NCI-H2171 treated with DMSO at 0.1 percent for 48 hours (cell line): ENCODE measurements at regions not wholly inside any gene's neighbourhood (a gene's known extent, or its start where the extent isn't known, plus 50 kb on each side); places are given as distances from the start of the nearest gene placed in this dataset.

ENCODE experiments used
- DNase-seq: peaks from one replicate; lab custom pipeline; 2025; lab: John Stamatoyannopoulos, UW

DNA sequence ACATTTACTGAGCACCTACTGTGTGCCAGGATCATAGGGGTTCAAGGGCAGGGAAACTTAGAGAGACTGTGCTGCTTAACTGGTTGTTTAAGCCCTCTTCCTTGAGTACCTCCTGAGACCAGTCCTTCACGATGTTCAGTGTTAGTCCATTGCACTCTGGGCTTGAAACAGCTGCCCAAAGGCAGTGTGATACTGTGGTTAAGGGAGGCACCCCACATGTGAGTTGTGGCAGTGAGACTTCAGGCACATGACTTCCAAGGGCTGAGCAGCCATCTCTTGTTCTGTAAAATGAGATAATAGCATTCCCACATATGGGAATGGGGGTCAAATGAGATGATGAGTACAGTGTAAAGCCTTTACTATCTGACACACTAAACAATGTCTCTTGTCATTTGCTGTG, 75.1 kb downstream of the LINGO1 start:
- no peak for DNase-seq

DNA sequence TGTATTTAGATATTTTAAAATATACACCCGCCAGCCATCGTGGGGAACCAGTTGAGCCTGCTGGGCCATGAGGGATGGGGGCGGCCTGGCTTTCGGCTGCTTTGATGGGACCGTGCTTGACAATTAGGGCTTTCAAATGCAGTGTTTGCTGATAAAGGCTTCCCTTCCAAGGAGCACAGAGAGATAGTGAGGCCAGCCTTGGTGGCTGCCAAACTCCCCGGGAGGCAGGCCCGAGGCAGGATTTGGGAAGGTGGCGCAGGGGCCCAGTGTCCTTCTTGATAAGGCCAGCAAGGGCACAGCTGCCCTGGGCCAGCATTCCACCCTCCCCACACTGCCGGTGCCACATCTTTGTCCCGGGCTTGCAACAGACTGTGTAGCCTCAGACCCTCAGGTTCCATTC, 75.6 kb downstream of the LINGO1 start:
- no peak for DNase-seq

DNA sequence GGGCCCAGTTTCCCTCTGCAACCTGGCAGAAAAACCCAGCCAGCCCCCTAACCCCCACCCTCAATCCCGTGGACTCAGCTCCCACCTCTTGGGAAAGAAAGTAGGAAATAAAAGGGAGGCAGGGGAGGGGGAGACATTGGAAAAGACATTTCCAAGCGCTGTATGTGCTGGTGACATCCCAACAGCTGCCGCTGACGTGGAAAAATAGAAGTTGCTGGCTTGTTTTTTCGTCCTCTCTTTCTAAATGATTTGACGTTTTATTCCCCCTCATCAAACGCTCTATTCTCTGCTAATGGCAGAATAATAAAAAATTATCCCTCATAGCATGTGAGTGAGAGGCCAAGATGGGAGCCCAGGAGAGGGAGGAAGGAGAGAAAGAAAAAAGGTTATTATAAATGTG, 76.1 kb downstream of the LINGO1 start:
- DNase-seq: no peak

DNA sequence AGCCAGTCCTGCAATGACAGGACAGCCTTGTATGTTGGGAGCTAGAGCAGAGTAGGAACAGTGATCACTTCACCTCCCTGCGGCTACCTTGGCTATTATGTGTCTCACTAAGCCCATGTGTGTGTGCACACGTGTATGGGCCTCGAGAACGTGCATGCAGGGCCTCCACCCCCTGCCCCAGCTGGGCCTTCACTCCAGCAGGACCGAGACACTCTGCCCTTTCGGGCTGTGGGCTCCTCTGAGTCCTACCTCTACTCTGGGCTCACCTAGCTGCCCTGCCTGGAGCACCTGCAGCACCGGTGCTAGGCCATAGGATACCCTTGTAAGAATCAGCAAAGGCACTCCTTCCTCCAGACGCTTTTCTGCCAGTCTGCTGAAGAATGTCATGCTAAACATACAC, 77.5 kb downstream of the LINGO1 start:
- no peak for DNase-seq

DNA sequence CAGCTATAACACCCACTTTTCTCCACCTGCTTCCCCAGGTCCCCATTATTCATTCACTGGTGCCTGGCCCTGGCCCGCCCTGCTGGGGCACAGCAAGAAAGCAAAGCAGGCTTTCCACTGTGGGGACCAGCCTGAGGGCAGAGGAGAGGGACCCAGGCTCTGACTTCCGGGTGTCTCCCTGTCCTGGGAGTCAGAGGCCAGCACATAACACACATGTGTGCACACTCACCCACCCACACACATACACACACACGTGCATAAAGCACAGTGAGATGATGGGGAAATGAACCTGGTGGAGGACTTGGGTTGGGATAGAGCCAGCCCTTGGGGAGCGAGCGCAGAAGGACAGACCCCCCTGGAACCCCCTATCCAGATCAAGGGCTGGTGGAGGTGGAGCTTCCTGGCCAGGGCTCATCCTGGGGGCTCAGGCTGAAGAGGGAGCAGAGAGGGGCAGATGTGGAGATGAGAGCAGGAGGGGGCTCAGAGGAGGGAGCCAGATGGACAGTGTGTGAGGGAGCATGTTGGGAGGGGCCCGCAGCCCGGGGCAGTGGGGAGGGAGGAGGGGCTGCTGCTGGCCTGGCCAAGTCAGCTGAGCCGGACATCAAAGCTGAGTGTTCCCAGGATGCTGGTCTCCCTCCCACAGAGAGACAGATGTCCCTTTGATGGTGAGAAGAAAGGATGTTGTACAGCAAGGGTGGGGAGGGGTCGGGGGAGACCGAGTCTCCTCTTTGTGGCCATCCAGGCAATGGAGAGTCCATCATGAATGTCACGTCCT, 78.2 kb downstream of the LINGO1 start:
- DNase-seq: no peak

DNA sequence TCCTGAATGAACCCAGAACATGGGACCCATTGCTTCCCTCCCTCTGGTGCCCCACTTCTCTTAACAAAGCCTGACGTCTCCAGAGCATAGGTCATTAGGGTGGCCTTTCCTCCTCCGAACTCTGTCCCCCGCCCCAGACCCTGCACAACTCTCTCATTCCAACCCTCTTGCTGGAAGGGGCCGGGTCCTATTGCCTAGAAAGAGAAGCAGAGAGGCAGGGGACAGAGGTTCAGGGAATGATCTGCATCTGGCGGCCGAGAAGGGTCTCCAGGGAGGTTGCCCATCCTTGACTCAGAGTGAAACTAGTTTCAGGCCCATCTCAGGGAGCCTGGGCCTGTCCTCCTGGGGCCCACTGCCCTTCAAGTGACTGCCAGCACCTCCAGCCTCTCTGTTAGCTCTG, 79.0 kb downstream of the LINGO1 start:
- no peak for DNase-seq

DNA sequence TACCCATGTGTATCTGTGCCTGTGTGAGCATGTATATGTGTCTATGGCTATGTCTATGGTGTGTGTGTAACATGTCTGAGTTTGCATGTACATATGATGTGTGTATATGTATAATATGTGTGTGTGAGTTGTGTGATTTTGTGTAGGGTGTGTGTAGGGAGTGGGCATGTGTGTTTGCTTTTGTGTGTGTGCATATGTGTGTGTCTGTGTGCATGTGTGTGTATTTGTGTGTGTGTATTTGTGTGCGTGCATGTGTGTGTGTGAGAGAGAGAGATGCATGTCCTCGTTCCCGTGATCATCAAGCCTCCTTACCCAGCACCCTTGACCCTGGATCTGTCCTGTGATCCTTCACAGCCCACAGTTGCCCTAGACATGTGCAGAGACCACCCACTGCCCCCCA, 79.5 kb downstream of the LINGO1 start:
- DNase-seq: no peak

DNA sequence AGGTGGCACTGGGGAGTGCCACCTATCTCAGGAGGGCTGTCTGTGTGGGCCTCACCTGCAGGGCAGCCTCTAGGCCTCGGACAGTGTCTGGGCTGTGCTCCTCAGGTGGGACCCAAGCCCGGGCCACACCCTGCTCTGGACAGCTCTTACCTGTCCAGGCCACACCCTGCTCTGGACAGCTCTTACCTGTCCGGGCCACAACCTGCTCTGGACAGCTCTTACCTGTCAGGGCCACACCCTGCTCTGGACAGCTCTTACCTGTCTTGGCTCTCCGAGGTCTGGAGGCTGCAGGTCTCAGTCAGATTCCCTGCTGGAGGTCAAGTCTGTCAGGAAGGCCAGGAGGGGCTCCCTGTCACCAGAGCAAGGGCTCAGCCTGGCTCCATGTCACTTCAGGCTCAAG, 80.6 kb downstream of the LINGO1 start:
- DNase-seq: no peak

DNA sequence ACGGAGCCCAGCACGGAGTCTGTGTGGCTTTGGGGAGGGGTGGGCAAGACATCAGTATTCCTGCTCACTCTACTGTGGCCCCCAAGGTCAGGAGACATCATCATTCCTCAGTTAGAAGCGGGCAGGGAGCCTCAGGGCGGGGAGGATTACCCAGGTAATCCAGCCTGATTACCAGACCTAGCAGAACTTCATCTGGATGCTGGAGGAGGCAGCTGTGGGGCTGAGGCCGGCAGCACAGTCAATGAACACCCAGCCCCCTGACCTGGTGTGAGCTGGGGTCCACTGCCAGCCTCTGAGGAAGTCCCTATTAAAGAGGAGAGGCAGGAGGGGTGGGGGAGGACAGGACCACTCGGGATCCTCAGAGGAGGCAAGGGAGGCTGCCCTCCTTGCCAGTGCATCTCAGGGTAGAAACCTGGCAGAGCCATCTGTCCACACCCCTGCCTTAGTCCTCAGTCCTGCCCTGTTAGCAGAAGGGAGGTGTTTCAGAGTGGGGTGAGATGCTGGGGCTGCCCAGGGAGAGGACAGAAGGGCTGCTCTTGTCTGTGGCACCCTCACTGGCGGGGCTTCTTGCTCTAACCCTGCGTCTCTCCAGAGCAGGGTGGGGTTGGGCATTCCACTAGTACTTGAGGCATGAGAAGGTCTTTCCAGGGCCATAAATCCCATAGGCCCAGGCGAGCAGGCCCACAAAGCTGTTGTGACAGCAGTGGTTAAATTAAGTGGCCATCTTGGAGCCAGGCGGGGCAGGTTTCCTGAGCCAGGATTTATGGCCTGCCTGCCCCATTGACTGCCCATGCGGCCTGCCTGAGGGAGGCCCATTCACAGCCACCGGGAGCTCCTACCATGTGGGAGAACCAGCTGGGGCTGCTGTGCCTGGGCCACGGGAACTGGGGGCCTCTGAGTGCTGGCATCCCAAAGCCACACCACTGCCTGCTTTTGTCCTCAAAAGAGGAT, 82.1 kb downstream of the LINGO1 start:
- no peak for DNase-seq

DNA sequence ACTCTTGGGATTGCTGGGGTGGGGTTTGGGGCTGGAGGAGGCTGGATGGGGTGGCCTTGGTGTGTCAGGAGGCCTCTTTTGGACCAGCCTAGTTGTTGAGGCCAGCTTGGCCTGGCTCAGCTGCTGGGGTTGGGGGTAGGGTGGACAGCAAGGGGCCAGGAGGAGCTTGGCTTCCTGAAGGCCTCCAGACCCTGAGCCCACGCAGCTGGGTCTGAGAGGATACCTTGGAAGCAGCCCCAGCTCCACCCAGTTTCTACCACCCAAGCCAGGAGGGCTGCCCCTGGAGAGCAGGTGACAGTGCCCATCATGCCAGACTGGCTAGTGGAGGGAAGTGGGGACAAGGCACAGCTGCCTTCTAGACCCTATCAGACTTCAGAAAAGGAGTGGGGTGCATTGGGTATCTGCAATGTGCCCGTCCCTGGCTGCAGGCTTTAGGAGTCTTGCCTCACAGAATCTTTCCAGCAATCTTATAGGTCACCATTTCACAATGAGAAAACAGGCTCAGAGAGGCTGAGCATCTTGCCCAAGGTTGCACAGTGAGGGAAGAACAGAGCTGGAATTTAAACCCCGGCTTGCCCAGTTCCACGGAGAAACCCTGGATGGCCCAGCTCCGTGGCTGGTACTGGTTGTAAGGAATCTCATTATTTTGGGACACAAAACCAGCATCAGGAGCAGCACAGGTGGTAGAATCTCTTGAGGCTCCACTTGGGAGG, 83.0 kb downstream of the LINGO1 start:
- DNase-seq: no peak

DNA sequence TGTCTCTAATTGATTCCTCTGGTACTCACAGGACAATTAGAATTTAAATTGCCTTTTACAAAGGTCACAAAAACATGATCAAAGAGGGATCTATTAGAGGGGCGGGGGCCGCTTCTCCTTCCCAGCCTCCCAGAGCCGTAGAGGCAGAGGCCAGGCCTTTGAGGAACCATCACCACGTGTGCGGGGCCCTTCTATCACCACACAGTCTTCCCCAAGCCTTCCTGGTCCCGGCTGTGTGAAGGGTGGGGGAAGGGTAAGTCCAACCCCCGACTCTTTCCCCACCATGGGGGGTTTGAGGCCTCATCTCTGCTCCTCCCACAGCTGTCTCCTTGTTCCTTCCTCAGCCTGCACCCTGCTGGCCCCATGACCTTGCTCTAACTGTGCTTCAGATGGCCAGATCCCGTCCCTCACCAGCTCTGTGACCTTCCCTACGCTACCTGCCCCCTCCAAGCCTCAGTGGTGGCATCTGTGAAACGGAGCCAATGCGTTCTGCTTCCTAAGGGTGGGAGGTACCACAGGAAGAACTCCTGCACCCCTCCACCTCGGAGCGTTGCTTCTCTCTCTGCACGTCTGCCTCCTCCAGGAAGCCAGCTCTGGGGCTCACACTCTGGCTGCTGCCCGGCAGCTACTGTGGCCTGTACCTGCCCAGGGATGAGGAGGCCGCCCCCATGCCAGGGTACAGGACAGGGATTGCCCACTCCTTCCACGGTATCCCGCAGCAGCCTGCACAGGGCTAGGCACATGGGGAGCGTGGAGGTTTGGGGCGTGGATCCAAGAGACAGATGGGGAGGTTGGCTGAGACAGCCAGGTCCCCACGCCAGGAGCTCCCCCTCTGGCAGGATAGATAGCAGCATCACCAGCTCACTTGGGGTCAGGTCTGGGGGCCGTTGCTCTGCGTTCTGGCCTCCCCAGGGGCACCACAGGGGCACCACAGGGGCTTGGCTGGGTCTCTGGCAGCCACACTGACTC, 83.8 kb downstream of the LINGO1 start:
- DNase-seq: no peak

DNA sequence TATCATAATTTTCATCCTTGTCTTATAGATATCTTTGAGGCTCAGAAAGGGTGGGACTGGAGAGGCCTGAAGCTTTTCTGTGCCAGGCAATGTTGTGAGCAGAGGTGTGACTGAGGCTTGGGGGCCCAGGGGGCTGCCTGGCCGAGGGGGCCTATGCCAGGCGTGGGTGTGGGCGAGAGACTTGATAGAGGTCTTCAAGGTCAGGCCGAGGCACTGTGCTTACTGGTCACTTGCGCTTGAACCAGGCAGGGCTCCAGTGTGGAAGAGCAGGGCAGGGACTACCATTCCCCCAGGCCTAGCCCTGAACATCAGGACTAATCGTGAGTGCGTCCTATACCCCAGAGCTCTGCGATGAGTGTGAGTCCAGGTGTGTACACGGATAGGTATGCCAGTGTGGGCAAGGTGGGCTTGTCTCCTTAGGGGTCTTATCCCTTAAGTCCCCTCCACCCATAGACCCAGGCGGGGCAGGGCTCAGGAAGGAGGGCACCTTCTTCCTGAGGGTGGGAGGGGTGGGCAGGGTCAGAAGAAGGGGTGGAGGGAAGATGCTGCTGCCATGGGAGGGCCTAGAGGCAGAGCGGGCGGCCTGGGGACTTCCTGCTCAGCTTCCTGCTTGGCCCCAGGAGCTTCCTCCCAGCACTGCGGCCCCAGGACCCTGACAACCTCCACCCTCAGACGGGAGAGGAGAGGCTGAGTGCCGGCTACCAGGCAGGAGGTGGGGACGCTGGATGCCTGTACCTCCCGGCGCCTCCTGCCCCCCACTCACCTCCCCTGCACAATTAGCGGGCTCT, 84.7 kb downstream of the LINGO1 start:
- DNase-seq: no peak

DNA sequence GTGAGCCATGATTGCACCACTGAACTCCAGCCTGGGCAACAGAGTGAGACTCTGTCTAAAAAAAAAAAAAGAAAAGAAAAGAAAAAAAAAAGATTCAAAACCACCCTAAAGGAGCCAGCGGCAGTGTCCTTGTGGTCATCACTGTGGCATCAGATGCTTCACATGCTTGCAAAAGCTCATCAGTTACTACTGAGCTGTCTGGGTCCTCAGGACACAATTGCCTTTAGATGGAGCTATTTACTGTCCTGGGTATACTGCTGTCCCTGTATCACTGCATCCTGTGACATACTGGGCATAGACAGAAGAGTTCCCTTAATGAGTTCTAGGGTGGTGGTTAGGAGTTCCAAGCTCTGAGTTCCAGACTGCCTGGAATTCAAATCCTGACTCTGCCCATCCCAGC, 85.8 kb downstream of the LINGO1 start:
- no peak for DNase-seq

DNA sequence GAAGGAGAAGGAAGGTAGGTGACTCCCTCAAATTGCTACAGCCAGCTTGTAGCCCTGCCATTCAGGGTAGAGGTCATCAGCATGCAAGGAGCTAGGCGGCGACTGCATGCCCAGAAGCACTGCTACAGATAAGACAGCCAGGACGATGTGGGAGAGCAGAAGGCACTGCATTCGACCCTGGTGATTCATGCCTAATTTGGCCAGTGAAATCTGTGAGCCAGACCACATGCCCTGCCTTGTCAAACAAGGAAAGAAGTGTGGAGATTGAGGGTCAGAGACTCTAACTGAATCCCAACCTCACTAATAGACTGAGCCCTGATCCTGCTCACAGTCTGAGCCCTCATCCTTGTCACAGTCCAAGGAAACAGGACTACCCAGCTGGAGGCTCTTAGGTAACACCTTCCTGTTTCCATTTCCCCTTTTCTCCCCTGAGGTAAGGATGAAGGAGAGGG, 86.6 kb downstream of the LINGO1 start:
- no peak for DNase-seq

DNA sequence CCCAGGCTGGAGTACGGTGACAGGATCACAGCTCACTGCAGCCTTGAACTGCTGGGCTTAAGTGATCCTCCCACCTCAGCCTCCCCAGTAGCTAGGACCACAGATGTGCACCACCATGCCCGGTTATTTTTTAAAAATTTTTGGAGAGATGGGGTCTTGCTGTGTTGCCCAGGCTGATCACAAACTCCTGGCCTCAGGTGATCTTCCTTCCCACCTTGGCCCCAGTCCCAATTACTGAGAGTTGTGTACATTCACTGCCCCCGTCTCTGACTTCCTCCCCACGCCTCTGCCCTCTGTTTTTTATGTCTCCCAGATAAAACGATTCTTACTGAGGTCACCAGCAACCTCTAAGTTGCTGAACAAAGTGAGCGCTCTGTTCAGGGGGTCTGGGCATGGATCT, 87.7 kb downstream of the LINGO1 start:
- DNase-seq: no peak

DNA sequence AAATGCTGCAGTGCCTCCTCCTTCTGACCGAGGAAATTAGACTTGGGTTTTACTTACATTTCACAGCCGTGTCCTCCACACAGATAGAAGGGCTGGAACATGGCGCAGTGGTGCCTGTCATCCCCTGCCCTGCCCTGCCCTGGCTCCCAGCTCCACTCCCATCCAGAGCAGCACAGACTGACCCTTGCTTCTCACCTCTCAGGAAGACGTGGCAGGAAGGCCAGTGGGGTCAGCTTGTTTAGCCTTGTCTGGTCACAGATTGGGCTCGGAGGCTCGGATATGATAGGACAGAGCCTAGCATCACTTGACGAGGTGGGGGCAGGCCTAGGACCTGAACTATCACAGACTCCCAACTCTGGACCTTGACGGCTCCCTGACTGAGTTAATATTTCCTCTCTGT, 88.5 kb downstream of the LINGO1 start:
- no peak for DNase-seq

DNA sequence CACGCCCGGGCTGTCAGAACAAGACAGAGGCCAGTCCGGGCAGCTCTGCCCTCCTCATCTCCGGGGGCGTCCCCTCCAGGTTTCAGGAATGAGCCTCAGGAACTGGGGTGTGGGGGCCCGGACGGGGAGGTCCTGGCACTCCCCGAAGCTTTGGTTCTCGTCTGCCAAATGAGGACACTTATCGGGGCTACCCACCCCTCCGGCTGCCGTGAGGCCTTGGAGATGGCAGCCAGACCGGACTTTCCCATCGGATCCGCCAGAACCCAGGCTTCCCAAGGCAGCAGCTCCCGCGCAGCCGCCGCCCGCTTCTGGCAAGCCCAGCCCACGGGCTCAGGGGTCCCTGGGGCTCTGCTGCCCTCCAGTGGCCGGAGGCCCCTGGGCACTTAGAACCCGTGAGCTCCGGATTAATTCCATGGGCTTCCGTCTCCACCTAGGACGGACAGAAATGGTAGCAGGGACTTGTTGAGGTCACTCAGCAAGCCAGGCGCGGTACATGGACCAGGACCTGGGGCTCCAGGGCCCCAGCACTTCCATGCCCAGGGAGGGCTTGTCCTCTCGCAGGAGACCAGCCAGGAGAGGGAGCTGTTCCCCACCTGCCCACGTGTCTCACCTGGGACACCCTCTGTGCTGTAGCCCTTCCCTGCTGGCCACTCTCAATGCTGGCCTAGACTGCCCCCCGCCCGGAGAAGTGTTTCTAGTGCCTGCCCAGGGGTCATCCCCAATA, 89.4 kb downstream of the LINGO1 start:
- peak; percentile 80 for DNase-seq

DNA sequence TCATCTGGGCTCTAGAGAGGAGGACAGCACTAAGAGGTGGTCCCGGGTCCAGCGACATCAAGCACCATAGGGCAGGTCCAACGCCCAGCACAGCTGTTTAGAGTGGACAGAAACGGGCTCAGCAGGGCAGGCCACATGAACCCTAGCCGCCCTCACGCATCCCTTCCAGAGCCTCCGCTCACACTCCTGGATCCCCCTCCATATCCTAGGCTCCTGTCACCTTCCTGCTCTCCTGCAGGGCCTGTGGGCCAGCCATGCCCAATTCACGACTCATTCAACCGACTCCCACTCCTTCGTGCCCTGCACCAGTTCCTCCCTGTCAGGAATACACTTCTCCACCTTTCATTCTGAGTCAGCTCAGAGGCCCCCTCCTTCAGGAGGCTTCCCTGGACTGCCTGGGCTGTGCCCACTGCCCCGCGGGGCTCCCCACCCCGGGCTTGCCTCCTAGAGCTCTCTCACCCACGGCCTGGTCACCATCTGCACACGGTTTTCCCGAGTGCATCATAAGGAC, 90.2 kb downstream of the LINGO1 start:
- DNase-seq: no peak

DNA sequence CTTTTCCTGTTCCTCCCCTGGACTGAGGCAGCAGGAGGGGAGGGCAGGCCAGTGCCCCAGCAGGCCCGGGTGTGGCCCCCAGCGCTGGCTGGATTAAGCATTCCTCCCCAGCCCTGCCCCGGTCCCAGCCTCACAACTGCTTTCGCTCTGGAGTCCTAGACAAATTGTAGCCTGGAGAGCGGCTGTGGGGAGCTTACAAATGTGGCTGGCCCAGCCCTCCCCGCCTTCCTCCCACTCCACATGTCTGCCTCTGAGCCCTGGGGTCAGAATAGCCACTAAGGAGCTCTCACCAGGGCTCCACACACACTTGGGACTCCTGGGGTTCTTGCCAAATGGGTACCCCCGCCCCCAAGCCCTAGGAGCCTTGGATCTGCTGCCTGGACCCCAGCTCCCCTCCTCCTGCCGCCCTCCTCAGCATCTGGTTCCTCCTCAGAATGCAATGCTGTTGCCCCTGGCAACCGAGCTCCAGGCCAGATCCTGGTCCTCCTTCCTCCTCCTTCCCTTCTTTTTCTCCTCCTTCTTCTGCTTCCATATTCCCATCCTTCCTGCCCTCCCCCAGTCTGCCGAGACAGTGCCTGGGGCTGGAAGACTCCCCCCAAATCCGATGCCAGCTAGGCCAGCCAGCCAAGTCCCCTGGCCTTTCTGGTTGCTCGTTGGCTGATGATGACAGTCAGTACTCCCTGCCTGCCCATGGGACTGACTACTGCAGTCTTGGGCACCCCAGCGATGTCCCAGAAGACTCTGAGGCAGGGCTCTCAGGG, 91.1 kb downstream of the LINGO1 start:
- no peak for DNase-seq
